H1 (cell line): ENCODE measurements at regions not wholly inside any gene's neighbourhood (a gene's known extent, or its start where the extent isn't known, plus 50 kb on each side); places are given as distances from the start of the nearest gene placed in this dataset.

Source experiments
- CTCF ChIA-PET: fragments of 300-600 bp; sonication (Branson Sonifier 250); formaldehyde crosslinking; loops from one replicate; lab custom pipeline; 2021; ENCODE audit not compliant: partially characterized antibody; lab: Charles Lee
- POLR2A ChIA-PET: fragments of 300-600 bp; sonication (Branson Sonifier 250); formaldehyde crosslinking; loops from one replicate; lab custom pipeline; 2021; ENCODE audit warnings: inconsistent platforms; ENCODE audit not compliant: partially characterized antibody; lab: Charles Lee
- DNase-seq, 2 experiments: peaks; one replicate each; pipeline versions ENCODE4 v3.0.0 to v3.0.0-alpha.2; 2010 to 2022; ENCODE audit warnings: low spot score in 2 of 2, low read depth in 1 of 2, mixed read lengths in 1 of 2
- FAIRE-seq: peaks from 2 replicates; lab custom pipeline; 2011; peaks lifted over from hg19 to GRCh38; lab: Jason Lieb, UNC
- H2AFZ ChIP-seq: 2 replicates; pipeline ENCODE4 v1.8.1; 2012; ENCODE audit warnings: low read length, inconsistent platforms
- H2AK5ac ChIP-seq: 2 replicates; pipeline ENCODE4 v1.6.1; 2013; ENCODE audit warnings: low read depth, low read length
- H2BK120ac ChIP-seq: replicated peaks from 2 replicates; pipeline ENCODE3; 2013; ENCODE audit warnings: low read depth, low read length, inconsistent platforms
- H2BK12ac ChIP-seq: 2 replicates; pipeline ENCODE4 v1.6.1; 2013; ENCODE audit warnings: low read depth, low read length
- H2BK15ac ChIP-seq: 2 replicates; pipeline ENCODE4 v1.6.1; 2013; ENCODE audit warnings: low read length
- H2BK20ac ChIP-seq: 2 replicates; pipeline ENCODE4 v1.6.1; 2013; ENCODE audit warnings: low read length
- H2BK5ac ChIP-seq: 2 replicates; pipeline ENCODE4 v1.6.1; 2013; ENCODE audit warnings: low read depth, low read length
- H3K14ac ChIP-seq: 2 replicates; pipeline ENCODE4 v1.6.1; 2013; ENCODE audit warnings: inconsistent platforms; ENCODE audit not compliant: insufficient read length
- H3K18ac ChIP-seq: 2 replicates; pipeline ENCODE4 v1.6.1; 2013; ENCODE audit warnings: low read length; ENCODE audit errors: extremely low read depth
- H3K23ac ChIP-seq: 2 replicates; pipeline ENCODE4 v1.6.1; 2013; ENCODE audit warnings: inconsistent platforms; ENCODE audit not compliant: insufficient read length
- H3K23me2 ChIP-seq: 2 replicates; pipeline ENCODE4 v1.6.1; 2013; ENCODE audit warnings: low read depth, low read length
- H3K27ac ChIP-seq: 2 replicates; pipeline ENCODE4 v1.6.1; 2011; ENCODE audit warnings: low read depth, low read length, inconsistent platforms
- H3K27me3 ChIP-seq, 4 experiments: replicated peaks in 1 of 4; 1 replicate in 1 of 4; 2 replicates in 3 of 4; pipeline versions ENCODE4 v1.6.1 to v1.8.1; 2011 to 2013; ENCODE audit warnings: low read length in 3 of 4, mild to moderate bottlenecking in 3 of 4, inconsistent platforms in 2 of 4, mixed read lengths in 2 of 4, moderate library complexity in 1 of 4; ENCODE audit not compliant: control insufficient read depth in 3 of 4, insufficient read depth in 3 of 4; ENCODE audit errors: extremely low read depth in 1 of 4
- H3K36me3 ChIP-seq, 4 experiments: 2 replicates each; pipeline versions ENCODE4 v1.6.1 to v1.8.1; 2011 to 2013; ENCODE audit warnings: mild to moderate bottlenecking in 4 of 4, low read length in 3 of 4, moderate library complexity in 2 of 4, control low read depth in 1 of 4, inconsistent platforms in 1 of 4; ENCODE audit not compliant: insufficient read depth in 4 of 4, control insufficient read depth in 2 of 4
- H3K4ac ChIP-seq: replicated peaks from 2 replicates; pipeline ENCODE3; 2013; ENCODE audit warnings: low read length, low read depth, mixed read lengths, inconsistent platforms; ENCODE audit not compliant: insufficient read length
- H3K4me1 ChIP-seq, 4 experiments: replicated peaks in 1 of 4; 1 replicate in 1 of 4; 2 replicates in 3 of 4; pipeline versions ENCODE4 v1.6.1 to v1.8.1; 2011 to 2013; ENCODE audit warnings: low read length in 3 of 4, inconsistent platforms in 2 of 4, mixed read lengths in 1 of 4; ENCODE audit not compliant: insufficient read depth in 4 of 4, control insufficient read depth in 3 of 4
- H3K4me2 ChIP-seq, 2 experiments: 2 replicates each; pipeline versions ENCODE4 v1.6.1 to v1.8.1; 2011 to 2013; ENCODE audit warnings: low read depth in 2 of 2, low read length in 2 of 2, control low read depth in 1 of 2, inconsistent platforms in 1 of 2, mild to moderate bottlenecking in 1 of 2; ENCODE audit not compliant: insufficient read depth in 1 of 2
- H3K4me3 ChIP-seq, 4 experiments: fragments of 200-600, 300-600 bp in 1 of 4; sonication (generic), shearing (Covaris generic), sonication (Bioruptor Twin) in 1 of 4; 2 replicates each; pipeline versions ENCODE4 v1.5.1 to v1.8.1; 2011 to 2016; ENCODE audit warnings: low read length in 4 of 4, low read depth in 3 of 4, control low read depth in 2 of 4, inconsistent platforms in 2 of 4, mild to moderate bottlenecking in 2 of 4, mixed read lengths in 1 of 4, moderate library complexity in 1 of 4; ENCODE audit not compliant: insufficient read depth in 2 of 4; ENCODE audit errors: extremely low read depth in 1 of 4
- H3K56ac ChIP-seq: replicated peaks from 2 replicates; pipeline ENCODE3; 2013; ENCODE audit warnings: low read depth, mild to moderate bottlenecking, mixed read lengths, low read length, inconsistent platforms; ENCODE audit not compliant: insufficient read length
- H3K79me1 ChIP-seq: 2 replicates; pipeline ENCODE4 v1.6.1; 2013; ENCODE audit warnings: low read depth, low read length, control low read depth
- H3K79me2 ChIP-seq, 2 experiments: 2 replicates each; pipeline versions ENCODE4 v1.6.1 to v1.8.1; 2012 to 2013; ENCODE audit warnings: low read length in 2 of 2, mild to moderate bottlenecking in 2 of 2, inconsistent platforms in 1 of 2; ENCODE audit not compliant: insufficient read depth in 2 of 2, control insufficient read depth in 1 of 2
- H3K9ac ChIP-seq, 4 experiments: replicated peaks in 1 of 4; 1 replicate in 1 of 4; 2 replicates in 3 of 4; pipeline versions ENCODE4 v1.6.1 to v1.8.1; 2011 to 2013; ENCODE audit warnings: low read depth in 3 of 4, low read length in 3 of 4, control low read depth in 2 of 4, mild to moderate bottlenecking in 2 of 4, moderate library complexity in 2 of 4, inconsistent platforms in 1 of 4; ENCODE audit errors: extremely low read depth in 1 of 4
- H3K9me3 ChIP-seq, 2 experiments: 2 replicates each; pipeline versions ENCODE4 v1.6.1 to v1.8.1; 2012 to 2013; ENCODE audit warnings: mild to moderate bottlenecking in 2 of 2, moderate library complexity in 2 of 2, control low read depth in 1 of 2, inconsistent platforms in 1 of 2, low read depth in 1 of 2, low read length in 1 of 2, mixed read lengths in 1 of 2; ENCODE audit not compliant: insufficient read depth in 2 of 2
- H4K20me1 ChIP-seq, 2 experiments: replicated peaks in 1 of 2; 2 replicates each; pipeline versions ENCODE3 to v1.8.1; 2011 to 2013; ENCODE audit warnings: inconsistent platforms in 2 of 2, low read length in 2 of 2, mild to moderate bottlenecking in 1 of 2; ENCODE audit not compliant: insufficient read depth in 2 of 2, control insufficient read depth in 1 of 2
- H4K5ac ChIP-seq: 2 replicates; pipeline ENCODE4 v1.6.1; 2013; ENCODE audit warnings: low read length, low read depth, mixed read lengths, inconsistent platforms; ENCODE audit not compliant: insufficient read length
- H4K8ac ChIP-seq: 2 replicates; pipeline ENCODE4 v1.8.0; 2013; ENCODE audit warnings: mild to moderate bottlenecking, moderate library complexity, low read length, inconsistent platforms; ENCODE audit not compliant: insufficient read depth; ENCODE audit errors: extremely low read depth
- H4K91ac ChIP-seq: replicated peaks from 2 replicates; pipeline ENCODE3; 2013; ENCODE audit warnings: low read length, mixed read lengths, inconsistent platforms; ENCODE audit not compliant: insufficient read length
- BRCA1 ChIP-seq: IDR thresholded peaks from 2 replicates; pipeline ENCODE4 v1.6.1; 2012; ENCODE audit warnings: low read depth, low read length, improper control_type of control experiment
- CHD1 ChIP-seq: IDR thresholded peaks from 2 replicates; pipeline ENCODE4 v1.6.1; 2012; ENCODE audit warnings: low read depth, low read length, improper control_type of control experiment
- SAP30 ChIP-seq: fragments of 300-600 bp; sonication (generic); IDR thresholded peaks from 2 replicates; pipeline ENCODE4 v1.7.1; 2012; ENCODE audit warnings: low read length, moderate library complexity, mild to moderate bottlenecking, inconsistent platforms; ENCODE audit not compliant: insufficient read depth, insufficient replicate concordance
- SP4 ChIP-seq: IDR thresholded peaks from 2 replicates; pipeline ENCODE4 v1.6.1; 2012; ENCODE audit warnings: low read length, inconsistent platforms
- TEAD4 ChIP-seq: IDR thresholded peaks from 2 replicates; pipeline ENCODE4 v1.6.1; 2012; ENCODE audit warnings: low read depth, low read length, inconsistent platforms, mixed read lengths

DNA sequence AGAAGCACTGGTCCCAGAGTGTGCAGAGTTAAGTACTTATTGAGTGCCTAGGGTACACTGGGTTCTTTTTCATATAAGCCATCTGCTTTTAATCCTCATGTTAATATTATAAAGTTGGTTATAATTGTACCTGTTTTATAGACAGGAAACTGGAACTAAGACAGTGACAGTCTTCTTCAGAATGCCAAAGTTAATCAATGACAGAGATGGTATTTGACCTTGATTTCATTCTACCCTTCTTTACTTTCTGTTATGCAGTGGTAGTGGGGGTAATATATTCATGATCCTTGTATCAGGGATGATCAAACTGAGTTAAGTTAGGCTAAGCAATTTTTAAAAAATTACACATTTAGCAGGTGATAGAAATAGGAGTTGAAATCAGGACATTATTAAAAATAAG lies 108.6 kb upstream of the GOT2 start:
- CTCF ChIA-PET: interaction anchor here (0.6 to 2.9 kb wide), 5 partner anchors 11 to 404 kb away, joined by 3 to 25 read pairs (median 11); no protein-coding TSS in a partner anchor
- Histone ChIP-seq H3K23ac (no peak overlapping the region), H3K27me3 (no peaks in the 10 kb centered on the region), H3K36me3 (no peaks in the 10 kb centered on the region), H2BK15ac (no peak overlapping the region), H2AK5ac (no peak overlapping the region), H3K56ac (no peak overlapping the region), H2BK12ac (no peak overlapping the region), H3K79me2 (no peaks in the 10 kb centered on the region), H3K23me2 (no peaks in the 10 kb centered on the region), H3K18ac (no peak overlapping the region), H4K91ac (no peak overlapping the region), H3K14ac (no peak overlapping the region), H3K4me1 (no peaks in the 10 kb centered on the region), H3K4me2 (no peak overlapping the region), H3K27ac (no peak overlapping the region), H4K8ac (no peak overlapping the region), H2BK5ac (no peak overlapping the region), H3K9ac (no peak overlapping the region), H2BK20ac (no peak overlapping the region), H3K79me1 (no peaks in the 10 kb centered on the region), H3K9me3 (peaks cover 3 to 8% of the 10 kb centered on the region in 2 experiments; a peak in 1 of 4 replicates), H2AFZ (no peak overlapping the region), H3K4ac (no peak overlapping the region), H3K4me3 (no peak overlapping the region)
- POLR2A ChIA-PET: no interaction called here
- DNase-seq: no peak
- TF ChIP-seq SAP30: no peak
- TF ChIP-seq CHD1: no peak
- no peak for TF ChIP-seq SP4
- TF ChIP-seq TEAD4: no peak
- no peak for TF ChIP-seq BRCA1
- TF ChIP-seq, all 59 proteins: peak for 0
- no peak for FAIRE-seq
- no peaks in the 10 kb centered on the region for H4K20me1 ChIP-seq
- no peak overlapping the region for H2BK120ac ChIP-seq
- no peak overlapping the region for H4K5ac ChIP-seq
